Activated naive CD8-positive, alpha-beta T cell treated with anti-CD3 and anti-CD28 coated beads, Interleukin-2, amount 10 ng/mL, durations not matched to agents 7 days and 5 days (primary cell): ENCODE measurements at regions not wholly inside any gene's neighbourhood (a gene's known extent, or its start where the extent isn't known, plus 50 kb on each side); places are given as distances from the start of the nearest gene placed in this dataset.

Experiments
- ATAC-seq: fragments of 150-1000 bp; cut with Tn5 transposase; one replicate; pipeline ENCODE4 v1.10.0; 2021; ENCODE audit warnings: low read depth, moderate library complexity
- POLR2A ChIA-PET: fragments of 350-600 bp; sonication (Branson Sonifier 250); formaldehyde crosslinking; loops from one replicate; lab custom pipeline; 2021; ENCODE audit warnings: antibody characterized with exemption; lab: Charles Lee
- DNase-seq: peaks from one replicate; pipeline ENCODE4 v3.0.0; 2021
- H3K27ac Mint-ChIP-seq: one replicate; pipeline ENCODE4 v1.8.0; 2022; ENCODE audit warnings: mild to moderate bottlenecking, mixed read lengths
- H3K27me3 Mint-ChIP-seq: one replicate; pipeline ENCODE4 v1.8.0; 2022; ENCODE audit warnings: mild to moderate bottlenecking, moderate library complexity, mixed read lengths
- H3K36me3 Mint-ChIP-seq: one replicate; pipeline ENCODE4 v1.8.0; 2021; ENCODE audit warnings: mild to moderate bottlenecking, mixed read lengths
- H3K4me1 Mint-ChIP-seq: one replicate; pipeline ENCODE4 v1.8.0; 2021; ENCODE audit warnings: mixed read lengths
- H3K4me3 Mint-ChIP-seq: one replicate; pipeline ENCODE4 v1.8.0; 2022; ENCODE audit warnings: mild to moderate bottlenecking, moderate library complexity, mixed read lengths
- H3K9me3 Mint-ChIP-seq: one replicate; pipeline ENCODE4 v1.8.0; 2021; ENCODE audit warnings: mixed read lengths

GRCh38 chr2:15729709-15730544 is 138.3 kb downstream of the DDX1 start:
- POLR2A ChIA-PET, result no interaction called here
- DNase-seq, result no peak
- no peak for ATAC-seq
- Mint-ChIP-seq H3K36me3 (no peaks in the 10 kb centered on the region), H3K9me3 (no peaks in the 10 kb centered on the region), H3K4me3 (no peak overlapping the region), H3K27ac (no peak overlapping the region), H3K4me1 (no peaks in the 10 kb centered on the region), H3K27me3 (no peaks in the 10 kb centered on the region)

DNA sequence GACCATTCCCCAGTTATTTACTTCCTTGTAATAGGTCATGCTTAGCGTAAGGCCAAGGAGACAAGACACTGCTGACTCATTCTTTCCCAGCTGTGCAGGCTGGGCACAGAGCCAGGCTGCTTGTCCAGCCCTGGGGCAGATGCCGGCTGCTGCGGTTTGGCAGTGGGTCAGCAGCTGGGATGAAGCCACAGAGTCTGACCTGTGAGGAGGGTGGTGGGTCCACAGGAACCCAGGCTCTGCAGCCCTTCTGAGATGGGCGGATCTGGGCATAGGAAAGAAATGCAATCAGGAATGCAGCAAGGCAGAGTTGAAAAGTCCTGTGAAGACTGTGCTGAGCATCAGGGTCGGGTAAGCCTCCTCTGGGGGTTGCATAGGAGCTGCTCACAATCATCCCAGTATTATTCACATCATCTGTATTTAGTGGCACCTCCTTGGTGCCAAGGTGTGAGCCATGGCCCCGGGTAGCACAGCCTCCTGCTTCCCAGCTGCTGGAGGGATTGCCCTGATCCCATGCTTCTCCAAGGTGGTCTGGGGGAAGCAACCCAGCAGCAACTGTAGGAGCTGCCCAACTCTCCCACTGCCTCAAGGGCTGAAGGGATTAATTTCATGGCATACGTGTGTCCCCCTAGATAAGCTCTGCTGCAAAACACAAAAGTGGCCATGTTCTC is 139.0 kb downstream of the DDX1 start:
- Mint-ChIP-seq H3K36me3 (no peaks in the 10 kb centered on the region), H3K4me1 (no peaks in the 10 kb centered on the region), H3K9me3 (no peaks in the 10 kb centered on the region), H3K27ac (no peak overlapping the region), H3K27me3 (no peaks in the 10 kb centered on the region), H3K4me3 (no peak overlapping the region)
- POLR2A ChIA-PET, result no interaction called here
- DNase-seq, result no peak
- ATAC-seq, result no peak

DNA sequence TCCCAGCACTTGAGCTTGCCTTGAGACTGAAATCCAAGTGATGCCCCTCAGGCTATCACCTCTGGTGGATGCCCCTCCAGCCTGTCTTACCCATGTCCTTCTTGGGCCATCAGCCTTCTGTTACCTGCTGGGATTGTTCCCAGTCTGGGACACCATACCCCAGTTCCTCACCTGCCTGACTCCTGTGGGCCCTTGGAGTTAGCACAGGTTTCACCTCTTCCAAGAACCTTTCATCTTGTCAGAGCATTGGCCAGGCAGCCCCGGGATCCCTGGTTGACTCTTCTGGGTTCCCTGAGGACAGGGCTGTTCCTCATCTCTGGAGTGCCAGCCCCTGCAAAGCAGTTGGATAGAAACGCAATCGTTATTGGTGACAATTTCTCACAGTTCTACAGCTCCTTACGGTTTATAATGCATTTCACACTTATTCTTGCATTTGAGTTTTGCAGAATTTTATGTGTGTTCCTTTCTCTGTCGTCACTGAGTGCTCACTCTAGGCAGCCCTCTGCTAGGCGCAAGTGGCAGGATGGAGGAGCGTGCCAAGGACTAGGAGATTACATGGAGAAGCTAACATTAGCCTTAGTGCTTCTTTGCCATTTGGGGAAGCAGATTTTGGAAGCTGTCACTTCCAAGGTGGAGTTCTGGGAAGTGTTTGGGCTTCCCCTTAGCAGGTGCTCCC is 139.7 kb downstream of the DDX1 start:
- POLR2A ChIA-PET, result no interaction called here
- H3K4me1 Mint-ChIP-seq, result no peaks in the 10 kb centered on the region
- no peaks in the 10 kb centered on the region for H3K36me3 Mint-ChIP-seq
- no peaks in the 10 kb centered on the region for H3K9me3 Mint-ChIP-seq
- DNase-seq, result no peak
- ATAC-seq, result no peak
- peaks cover 2% of the 10 kb centered on the region for H3K27me3 Mint-ChIP-seq
- H3K27ac Mint-ChIP-seq, result no peak overlapping the region
- H3K4me3 Mint-ChIP-seq, result no peak overlapping the region

DNA sequence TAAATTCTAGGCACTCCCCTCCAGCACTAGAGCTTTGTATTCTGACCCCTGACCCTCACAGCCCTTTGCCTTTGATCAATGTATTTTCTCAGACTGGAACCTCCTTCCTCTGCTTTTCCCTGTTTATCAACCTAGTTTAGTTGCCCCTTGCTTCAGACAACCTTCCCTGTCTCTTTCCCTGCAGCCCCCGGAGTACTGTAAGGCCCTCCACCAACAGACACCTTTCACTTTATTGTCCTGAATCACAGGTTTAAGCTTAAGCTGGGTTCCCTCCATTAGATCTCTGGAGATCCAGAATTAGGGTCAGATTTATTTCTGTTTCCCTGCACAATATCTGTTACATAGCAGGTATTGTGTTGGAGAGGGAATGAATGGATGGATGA is 140.2 kb downstream of the DDX1 start:
- no peak overlapping the region for H3K27ac Mint-ChIP-seq
- DNase-seq, result no peak
- POLR2A ChIA-PET, result no interaction called here
- no peak overlapping the region for H3K4me3 Mint-ChIP-seq
- no peaks in the 10 kb centered on the region for H3K36me3 Mint-ChIP-seq
- no peaks in the 10 kb centered on the region for H3K9me3 Mint-ChIP-seq
- peaks cover 2% of the 10 kb centered on the region for H3K27me3 Mint-ChIP-seq
- ATAC-seq, result no peak
- H3K4me1 Mint-ChIP-seq, result no peaks in the 10 kb centered on the region

- POLR2A ChIA-PET, result no interaction called here
- no peaks in the 10 kb centered on the region for H3K9me3 Mint-ChIP-seq
- H3K4me1 Mint-ChIP-seq, result no peaks in the 10 kb centered on the region
- ATAC-seq, result no peak
- no peaks in the 10 kb centered on the region for H3K36me3 Mint-ChIP-seq
- no peak overlapping the region for H3K4me3 Mint-ChIP-seq
- no peak overlapping the region for H3K27ac Mint-ChIP-seq
- H3K27me3 Mint-ChIP-seq, result peaks cover 2% of the 10 kb centered on the region
- DNase-seq, result no peak
These were observed 140.8 kb downstream of the DDX1 start for GRCh38 chr2:15732341-15733077.

GRCh38 chr2:15733867-15734673 is 142.4 kb downstream of the DDX1 start:
- DNase-seq (no peak), ATAC-seq (no peak)
- Mint-ChIP-seq H3K9me3 (no peaks in the 10 kb centered on the region), H3K4me1 (no peaks in the 10 kb centered on the region), H3K27ac (no peak overlapping the region), H3K27me3 (peaks cover 2% of the 10 kb centered on the region), H3K4me3 (no peak overlapping the region), H3K36me3 (no peaks in the 10 kb centered on the region)
- POLR2A ChIA-PET, result no interaction called here

DNA sequence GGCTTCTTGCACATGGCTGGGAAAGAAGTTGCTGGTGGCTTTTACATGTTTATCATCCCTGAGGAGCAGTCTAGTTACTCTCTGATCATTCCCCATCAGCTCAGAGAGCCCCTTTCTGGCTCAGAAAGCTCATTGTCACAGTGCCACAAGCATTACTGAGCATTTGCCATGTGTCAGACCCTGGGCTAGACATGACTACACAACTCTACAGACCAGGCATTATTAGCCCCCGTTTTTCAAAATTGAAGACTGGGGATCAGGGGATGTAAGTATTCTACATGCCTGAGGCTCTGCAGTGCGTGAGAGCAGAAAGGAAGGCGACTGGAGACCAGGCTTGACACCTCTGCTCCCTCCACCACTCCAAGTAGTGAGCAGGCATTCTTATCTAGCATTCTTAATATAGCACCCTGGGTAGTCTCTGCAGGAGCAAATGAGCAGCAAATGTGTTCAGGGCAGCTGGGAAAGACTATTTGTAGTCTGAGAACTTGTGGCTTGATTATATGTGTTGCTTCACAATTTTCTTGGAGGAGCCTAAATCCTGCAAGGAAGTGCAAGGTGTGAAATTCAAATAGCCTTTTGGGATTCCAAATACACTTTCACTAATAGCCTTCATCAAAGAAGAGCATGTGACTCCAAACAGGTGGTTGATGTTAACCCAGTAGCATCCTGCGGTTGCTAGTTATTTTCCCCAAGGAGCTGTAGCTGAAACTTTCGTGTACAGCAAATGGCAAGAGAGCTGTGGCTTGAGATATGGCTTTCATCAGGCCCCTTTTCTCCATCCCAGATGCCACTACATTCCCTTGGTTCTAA is 143.2 kb downstream of the DDX1 start:
- ATAC-seq (no peak), DNase-seq (no peak)
- Mint-ChIP-seq H3K27me3 (peaks cover 2% of the 10 kb centered on the region), H3K9me3 (no peaks in the 10 kb centered on the region), H3K36me3 (no peaks in the 10 kb centered on the region), H3K4me3 (no peak overlapping the region), H3K27ac (no peak overlapping the region), H3K4me1 (no peaks in the 10 kb centered on the region)
- POLR2A ChIA-PET, result no interaction called here

- ATAC-seq, result no peak
- H3K36me3 Mint-ChIP-seq, result no peaks in the 10 kb centered on the region
- POLR2A ChIA-PET, result no interaction called here
These were observed 144.0 kb downstream of the DDX1 start for GRCh38 chr2:15735484-15736326.

DNA sequence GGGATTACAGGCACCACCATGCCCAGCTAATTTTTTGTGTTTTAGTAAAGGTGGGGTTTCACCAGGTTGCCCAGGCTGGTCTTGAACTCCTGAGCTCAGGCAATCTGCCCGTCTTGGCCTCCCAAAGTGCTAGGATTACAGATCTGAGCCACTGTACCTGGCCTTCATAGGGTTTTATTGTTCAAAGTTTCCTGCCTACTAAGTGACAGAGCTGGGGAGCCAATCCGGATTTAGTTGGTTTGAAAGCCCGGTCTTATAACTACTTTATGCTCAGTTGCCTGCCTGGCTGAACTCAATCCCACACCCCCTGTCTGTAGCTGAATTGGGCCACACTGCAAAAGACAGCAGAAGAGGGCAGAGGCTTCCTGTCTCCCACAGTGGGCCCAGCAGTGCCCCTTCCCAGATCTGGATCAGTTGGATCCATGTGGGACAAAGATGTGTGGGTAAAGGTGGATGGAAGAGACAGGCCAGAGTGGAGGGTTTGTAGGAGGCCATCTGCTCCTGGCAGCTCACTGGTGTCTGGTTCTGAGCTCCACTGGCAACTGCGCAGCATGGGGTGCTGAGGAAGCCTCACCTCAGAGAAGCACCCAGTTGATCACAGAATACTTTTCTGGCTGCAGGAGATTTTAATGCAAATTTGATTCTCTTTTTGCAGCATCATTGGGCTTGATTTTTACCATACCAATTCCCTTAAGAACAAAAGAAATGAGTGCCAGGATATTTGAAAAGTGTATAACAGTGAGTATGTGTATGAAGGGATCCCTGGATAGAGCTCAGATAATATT is 144.9 kb downstream of the DDX1 start:
- ATAC-seq (no peak), DNase-seq (no peak)
- Mint-ChIP-seq H3K4me1 (no peaks in the 10 kb centered on the region), H3K36me3 (no peaks in the 10 kb centered on the region), H3K9me3 (no peaks in the 10 kb centered on the region), H3K4me3 (no peak overlapping the region), H3K27me3 (peaks cover 6% of the 10 kb centered on the region), H3K27ac (no peak overlapping the region)
- POLR2A ChIA-PET, result no interaction called here

More at GRCh38 chr2:15735484-15736326, 144.0 kb downstream of the DDX1 start:
- Mint-ChIP-seq H3K4me3 (no peak overlapping the region), H3K27me3 (peaks cover 2% of the 10 kb centered on the region), H3K4me1 (no peaks in the 10 kb centered on the region), H3K27ac (no peak overlapping the region), H3K9me3 (no peaks in the 10 kb centered on the region)
- DNase-seq, result no peak

GRCh38 chr2:15737314-15738224 is 145.9 kb downstream of the DDX1 start:
- POLR2A ChIA-PET, result no interaction called here
- no peaks in the 10 kb centered on the region for H3K4me1 Mint-ChIP-seq
- H3K9me3 Mint-ChIP-seq, result peaks cover 2% of the 10 kb centered on the region
- no peaks in the 10 kb centered on the region for H3K36me3 Mint-ChIP-seq
- H3K4me3 Mint-ChIP-seq, result no peak overlapping the region
- H3K27me3 Mint-ChIP-seq, result peaks cover 8% of the 10 kb centered on the region
- DNase-seq (no peak), ATAC-seq (no peak)
- H3K27ac Mint-ChIP-seq, result no peak overlapping the region
